Body of pancreas (tissue), 4 donors: ENCODE measurements at regions not wholly inside any gene's neighbourhood (a gene's known extent, or its start where the extent isn't known, plus 50 kb on each side); places are given as distances from the start of the nearest gene placed in this dataset.

Source experiments
- POLR2A ChIP-seq, 3 donors: fragments of 450-650 bp; IDR thresholded peaks; one replicate each; pipeline ENCODE4 v1.6.1; 2016; ENCODE audit warnings: antibody characterized with exemption in 3 of 3, mild to moderate bottlenecking in 2 of 3
- TF ChIP-seq, protein P1 (sequence below), 7 experiments: fragments of 450-650 bp in 4 of 7; fragments of 200-600 bp in 3 of 7; sonication (generic) in 3 of 7; IDR thresholded peaks; one replicate each; pipeline ENCODE4 v1.5.1; 2016 to 2019; ENCODE audit warnings: antibody characterized with exemption in 7 of 7

DNA sequence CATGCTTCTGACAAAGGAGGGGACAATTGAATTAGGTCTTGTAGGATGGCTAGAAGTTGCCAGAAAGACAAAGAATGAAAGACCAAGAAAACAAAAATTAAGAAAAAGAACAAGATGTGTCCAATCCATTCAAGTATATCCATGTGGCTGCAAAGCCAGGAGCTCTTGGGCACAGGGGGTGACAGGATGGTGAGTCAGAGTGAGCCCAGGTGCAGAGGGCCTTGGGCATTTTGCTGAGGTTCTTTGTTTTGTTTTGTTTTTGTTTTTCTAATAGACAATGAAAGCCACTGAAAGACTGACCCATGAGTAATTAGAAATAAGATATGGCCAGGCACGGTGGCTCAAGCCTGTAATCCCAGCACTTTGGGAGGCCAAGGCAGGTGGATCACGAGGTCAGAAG, 104.6 kb upstream of the KLHL29 start:
- TF ChIP-seq, protein P1, sequence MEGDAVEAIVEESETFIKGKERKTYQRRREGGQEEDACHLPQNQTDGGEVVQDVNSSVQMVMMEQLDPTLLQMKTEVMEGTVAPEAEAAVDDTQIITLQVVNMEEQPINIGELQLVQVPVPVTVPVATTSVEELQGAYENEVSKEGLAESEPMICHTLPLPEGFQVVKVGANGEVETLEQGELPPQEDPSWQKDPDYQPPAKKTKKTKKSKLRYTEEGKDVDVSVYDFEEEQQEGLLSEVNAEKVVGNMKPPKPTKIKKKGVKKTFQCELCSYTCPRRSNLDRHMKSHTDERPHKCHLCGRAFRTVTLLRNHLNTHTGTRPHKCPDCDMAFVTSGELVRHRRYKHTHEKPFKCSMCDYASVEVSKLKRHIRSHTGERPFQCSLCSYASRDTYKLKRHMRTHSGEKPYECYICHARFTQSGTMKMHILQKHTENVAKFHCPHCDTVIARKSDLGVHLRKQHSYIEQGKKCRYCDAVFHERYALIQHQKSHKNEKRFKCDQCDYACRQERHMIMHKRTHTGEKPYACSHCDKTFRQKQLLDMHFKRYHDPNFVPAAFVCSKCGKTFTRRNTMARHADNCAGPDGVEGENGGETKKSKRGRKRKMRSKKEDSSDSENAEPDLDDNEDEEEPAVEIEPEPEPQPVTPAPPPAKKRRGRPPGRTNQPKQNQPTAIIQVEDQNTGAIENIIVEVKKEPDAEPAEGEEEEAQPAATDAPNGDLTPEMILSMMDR (IDR thresholded peaks at IDR 0.05), result no peak
- TF ChIP-seq POLR2A (IDR thresholded peaks at IDR 0.05), result no peak
